Thyroid gland (tissue), 4 donors: ENCODE measurements at regions not wholly inside any gene's neighbourhood (a gene's known extent, or its start where the extent isn't known, plus 50 kb on each side); places are given as distances from the start of the nearest gene placed in this dataset.
"Not testable (repeated sequence)": the region's sequence is repeated elsewhere in the genome, so short reads cannot be mapped to it uniquely, and the experiment has no call there.

Source experiments
- POLR2A ChIP-seq, 2 donors: fragments of 450-650 bp; IDR thresholded peaks; one replicate each; pipeline ENCODE4 v1.6.1; 2017; ENCODE audit warnings: antibody characterized with exemption in 2 of 2, mild to moderate bottlenecking in 2 of 2, moderate library complexity in 1 of 2
- TF ChIP-seq, protein P1 (sequence below), 6 experiments: fragments of 200-600 bp in 3 of 6; fragments of 450-650 bp in 3 of 6; sonication (generic) in 3 of 6; IDR thresholded peaks; one replicate each; pipeline ENCODE4 v1.5.1; 2016 to 2019; ENCODE audit warnings: antibody characterized with exemption in 6 of 6, mild to moderate bottlenecking in 2 of 6, inconsistent platforms in 1 of 6, moderate library complexity in 1 of 6

DNA sequence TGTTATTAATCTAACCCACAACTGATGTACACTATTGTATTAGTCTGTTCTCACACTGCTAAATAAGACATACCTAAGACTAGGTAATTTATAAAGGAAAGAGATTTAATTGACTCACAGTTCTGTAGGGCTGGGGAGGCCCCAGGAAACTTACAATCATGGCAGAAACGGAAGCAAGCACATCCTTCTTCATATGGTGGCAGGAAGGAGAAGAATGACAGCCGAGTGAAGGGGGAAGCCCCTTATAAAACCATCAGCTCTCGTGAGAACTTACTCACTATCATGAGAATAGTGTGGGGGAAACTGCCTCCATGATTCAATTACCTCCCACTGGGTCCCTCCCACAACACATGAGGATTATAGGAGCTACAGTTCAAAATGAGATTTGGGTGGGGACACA, 210.3 kb upstream of the POU1F1 start:
- TF ChIP-seq, protein P1, sequence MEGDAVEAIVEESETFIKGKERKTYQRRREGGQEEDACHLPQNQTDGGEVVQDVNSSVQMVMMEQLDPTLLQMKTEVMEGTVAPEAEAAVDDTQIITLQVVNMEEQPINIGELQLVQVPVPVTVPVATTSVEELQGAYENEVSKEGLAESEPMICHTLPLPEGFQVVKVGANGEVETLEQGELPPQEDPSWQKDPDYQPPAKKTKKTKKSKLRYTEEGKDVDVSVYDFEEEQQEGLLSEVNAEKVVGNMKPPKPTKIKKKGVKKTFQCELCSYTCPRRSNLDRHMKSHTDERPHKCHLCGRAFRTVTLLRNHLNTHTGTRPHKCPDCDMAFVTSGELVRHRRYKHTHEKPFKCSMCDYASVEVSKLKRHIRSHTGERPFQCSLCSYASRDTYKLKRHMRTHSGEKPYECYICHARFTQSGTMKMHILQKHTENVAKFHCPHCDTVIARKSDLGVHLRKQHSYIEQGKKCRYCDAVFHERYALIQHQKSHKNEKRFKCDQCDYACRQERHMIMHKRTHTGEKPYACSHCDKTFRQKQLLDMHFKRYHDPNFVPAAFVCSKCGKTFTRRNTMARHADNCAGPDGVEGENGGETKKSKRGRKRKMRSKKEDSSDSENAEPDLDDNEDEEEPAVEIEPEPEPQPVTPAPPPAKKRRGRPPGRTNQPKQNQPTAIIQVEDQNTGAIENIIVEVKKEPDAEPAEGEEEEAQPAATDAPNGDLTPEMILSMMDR (IDR thresholded peaks at IDR 0.05), result not testable (repeated sequence)
- TF ChIP-seq POLR2A (IDR thresholded peaks at IDR 0.05), result not testable (repeated sequence)
